ENCODE measurements at regions not wholly inside any gene's neighbourhood (a gene's known extent, or its start where the extent isn't known, plus 50 kb on each side); places are given as distances from the start of the nearest gene placed in this dataset.

DNA sequence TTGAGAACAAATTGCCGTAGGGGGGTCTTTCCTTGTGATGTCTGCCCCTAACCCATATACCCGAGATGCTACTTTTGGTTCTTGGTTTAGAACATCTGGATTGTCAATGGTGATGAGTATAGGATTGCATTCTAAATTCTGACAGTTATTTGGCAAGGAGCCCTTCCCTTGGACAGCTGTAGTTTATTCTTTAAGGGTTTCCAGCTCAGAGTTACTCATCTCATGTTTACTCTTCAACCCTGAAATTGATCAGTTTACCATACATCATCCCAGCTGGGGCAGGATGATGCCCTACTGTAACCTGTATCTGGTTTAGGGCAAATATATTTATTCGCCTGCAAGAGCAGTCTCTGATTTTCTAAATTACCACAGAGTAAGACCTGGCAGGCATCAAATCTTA lies 85.7 kb upstream of the XCR1 start:
- TF ChIP-seq CTCF (IDR thresholded peaks at IDR 0.05; ENCODE audit: low read depth, low read length, poor library complexity, severe bottlenecking) (no peak), EZH2phosphoT487 (IDR thresholded peaks at IDR 0.05; ENCODE audit: borderline replicate concordance, low read length) (no peak)
